ENCODE measurements at regions not wholly inside any gene's neighbourhood (a gene's known extent, or its start where the extent isn't known, plus 50 kb on each side); places are given as distances from the start of the nearest gene placed in this dataset.

GRCh38 chr4:124139044-124139443 lies 573.5 kb downstream of the ANKRD50 start:
- TF ChIP-seq CTCF (conservative IDR thresholded peaks at IDR 0.05) (no peak), ZFX (IDR thresholded peaks at IDR 0.05) (no peak)
